BLaER1 (cell line): ENCODE measurements at regions not wholly inside any gene's neighbourhood (a gene's known extent, or its start where the extent isn't known, plus 50 kb on each side); places are given as distances from the start of the nearest gene placed in this dataset.
"Not testable (repeated sequence)": the region's sequence is repeated elsewhere in the genome, so short reads cannot be mapped to it uniquely, and the experiment has no call there.

Source experiments
- H3K27ac ChIP-seq: shearing (Covaris generic); formaldehyde crosslinking; 2 replicates; pipeline ENCODE4 v1.8.1; 2022
- H3K27me3 ChIP-seq: shearing (Covaris generic); formaldehyde crosslinking; 2 replicates; pipeline ENCODE4 v1.8.1; 2022
- H3K36me3 ChIP-seq: shearing (Covaris generic); formaldehyde crosslinking; 2 replicates; pipeline ENCODE4 v1.8.1; 2022
- H3K4me1 ChIP-seq: shearing (Covaris generic); formaldehyde crosslinking; 2 replicates; pipeline ENCODE4 v1.8.1; 2022
- H3K4me2 ChIP-seq: shearing (Covaris generic); formaldehyde crosslinking; 2 replicates; pipeline ENCODE4 v1.8.1; 2022
- H3K4me3 ChIP-seq: shearing (Covaris generic); formaldehyde crosslinking; 2 replicates; pipeline ENCODE4 v1.8.1; 2022
- H3K9ac ChIP-seq: shearing (Covaris generic); formaldehyde crosslinking; 2 replicates; pipeline ENCODE4 v1.8.1; 2022
- H3K9me3 ChIP-seq: shearing (Covaris generic); formaldehyde crosslinking; 2 replicates; pipeline ENCODE4 v1.8.1; 2022
- H4K20me1 ChIP-seq: shearing (Covaris generic); formaldehyde crosslinking; 2 replicates; pipeline ENCODE4 v1.8.1; 2022
- Cebpa-rat ChIP-seq: shearing (Covaris generic); IDR thresholded peaks from 2 replicates; pipeline ENCODE4 v1.8.1; 2022

- no peak overlapping the region for H3K9ac ChIP-seq
Measured at GRCh38 chr7:121537031-121537430, 140.9 kb upstream of the FAM3C start.

GRCh38 chr7:121531175-121532070 is 135.3 kb upstream of the FAM3C start:
- Histone ChIP-seq H3K27ac (no peak overlapping the region), H3K4me1 (peaks cover 32% of the 10 kb centered on the region), H3K4me3 (no peak overlapping the region), H3K4me2 (peak overlapping the region; percentile 70), H3K36me3 (no peaks in the 10 kb centered on the region), H3K9me3 (no peaks in the 10 kb centered on the region), H4K20me1 (no peaks in the 10 kb centered on the region), H3K9ac (no peak overlapping the region), H3K27me3 (no peaks in the 10 kb centered on the region)
- TF ChIP-seq Cebpa-rat: no peak

More at GRCh38 chr7:121537031-121537430, 140.9 kb upstream of the FAM3C start:
- Histone ChIP-seq H3K4me2 (no peak overlapping the region), H3K4me1 (no peaks in the 10 kb centered on the region), H3K36me3 (no peaks in the 10 kb centered on the region), H4K20me1 (no peaks in the 10 kb centered on the region), H3K9me3 (no peaks in the 10 kb centered on the region), H3K27ac (no peak overlapping the region), H3K27me3 (no peaks in the 10 kb centered on the region), H3K4me3 (no peak overlapping the region)
- no peak for TF ChIP-seq Cebpa-rat

GRCh38 chr7:121530227-121531174 is 134.4 kb upstream of the FAM3C start:
- H4K20me1 ChIP-seq: no peaks in the 10 kb centered on the region
- no peaks in the 10 kb centered on the region for H3K27me3 ChIP-seq
- no peaks in the 10 kb centered on the region for H3K9me3 ChIP-seq
- H3K9ac ChIP-seq: no peak overlapping the region
- H3K4me3 ChIP-seq: no peak overlapping the region
- H3K36me3 ChIP-seq: no peaks in the 10 kb centered on the region
- peaks cover 32% of the 10 kb centered on the region for H3K4me1 ChIP-seq
- peak overlapping the region; percentile 70 for H3K4me2 ChIP-seq
- no peak overlapping the region for H3K27ac ChIP-seq
- no peak for TF ChIP-seq Cebpa-rat

DNA sequence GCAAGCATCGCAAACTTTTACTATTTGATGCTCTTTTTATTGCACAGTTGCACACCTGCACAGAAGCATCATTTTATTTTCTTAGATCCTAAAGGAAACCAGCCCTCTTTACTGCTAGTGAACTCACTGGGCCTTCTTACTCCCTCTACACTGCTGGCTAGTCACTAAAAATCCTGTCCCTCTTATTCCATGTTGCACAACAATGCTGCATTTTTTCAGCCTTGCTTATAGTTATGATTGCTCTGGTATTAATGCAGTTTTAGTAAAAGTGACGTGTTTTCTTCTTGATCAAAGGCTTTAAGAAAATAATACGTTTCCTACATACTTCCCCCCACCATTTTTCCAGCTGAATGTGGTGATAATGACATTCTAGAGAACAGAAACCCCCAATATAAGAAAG is 132.9 kb upstream of the FAM3C start:
- Histone ChIP-seq H3K9ac (no peak overlapping the region), H3K4me2 (peak overlapping the region; percentile 70; the same call in 1 of the 2 replicates), H4K20me1 (no peaks in the 10 kb centered on the region), H3K9me3 (no peaks in the 10 kb centered on the region), H3K27ac (no peak overlapping the region), H3K4me1 (peaks cover 32% of the 10 kb centered on the region), H3K4me3 (no peak overlapping the region), H3K27me3 (no peaks in the 10 kb centered on the region), H3K36me3 (no peaks in the 10 kb centered on the region)
- no peak for TF ChIP-seq Cebpa-rat

DNA sequence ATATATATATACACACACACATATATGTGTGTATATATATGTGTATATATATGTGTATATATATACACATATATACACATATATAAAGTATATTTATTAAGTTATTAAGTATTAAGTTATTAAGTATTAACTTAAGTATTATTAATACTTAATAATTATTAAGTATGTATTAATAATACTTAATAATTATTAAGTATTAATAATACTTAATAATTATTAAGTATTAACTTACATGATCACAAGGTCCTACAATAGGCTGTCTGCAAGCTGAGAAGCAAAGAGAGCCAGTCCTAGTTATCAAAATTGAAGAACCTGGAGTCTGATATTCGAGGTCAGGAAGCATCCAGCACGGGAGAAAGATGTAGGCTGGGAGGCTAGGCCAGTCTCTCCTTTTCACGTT is 130.1 kb upstream of the FAM3C start:
- H3K4me3 ChIP-seq, H3K36me3 ChIP-seq, H3K27me3 ChIP-seq, H3K9me3 ChIP-seq, H3K4me2 ChIP-seq, H4K20me1 ChIP-seq, H3K27ac ChIP-seq, H3K9ac ChIP-seq: not testable (repeated sequence)
- H3K4me1 ChIP-seq: peaks cover 26% of the 10 kb centered on the region

GRCh38 chr7:121525155-121525819 is 129.2 kb upstream of the FAM3C start:
- H4K20me1 ChIP-seq: no peaks in the 10 kb centered on the region
- no peak overlapping the region for H3K4me2 ChIP-seq
- no peak overlapping the region for H3K27ac ChIP-seq
- H3K9ac ChIP-seq: no peak overlapping the region
- no peaks in the 10 kb centered on the region for H3K27me3 ChIP-seq
- TF ChIP-seq Cebpa-rat: no peak
- peaks cover 17% of the 10 kb centered on the region for H3K4me1 ChIP-seq
- H3K9me3 ChIP-seq: no peaks in the 10 kb centered on the region
- no peaks in the 10 kb centered on the region for H3K36me3 ChIP-seq
- no peak overlapping the region for H3K4me3 ChIP-seq

DNA sequence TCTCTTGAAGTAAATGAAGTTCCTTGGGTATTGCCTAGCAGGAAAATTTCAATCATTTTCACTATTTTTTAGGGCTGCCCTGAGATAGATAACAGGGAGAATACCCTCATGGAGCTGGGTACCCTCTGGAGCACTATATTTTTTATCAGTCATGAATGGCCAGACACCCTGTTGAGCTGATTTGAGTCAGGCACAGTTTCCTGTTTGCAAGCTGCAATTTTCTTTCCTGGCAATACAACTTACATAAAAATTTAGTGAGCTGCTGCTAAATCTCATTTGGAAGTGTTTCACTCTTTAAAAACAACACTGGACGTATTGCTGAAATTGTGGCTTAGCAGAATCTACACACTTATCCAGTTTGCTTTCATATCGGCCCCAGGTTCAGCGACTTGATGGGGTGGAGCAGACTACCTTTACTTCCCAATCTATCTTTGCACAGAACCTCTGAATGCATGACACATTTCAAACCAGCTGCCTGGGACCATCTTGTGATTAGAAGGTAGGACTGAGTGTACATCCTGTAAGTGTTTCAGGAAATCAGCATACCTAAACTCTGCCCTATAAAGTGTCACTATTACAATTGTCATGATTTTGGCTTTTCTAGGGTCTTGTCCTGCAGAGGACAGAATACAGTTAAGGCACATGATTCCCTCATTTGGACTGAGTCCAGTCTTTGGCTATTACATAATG is 125.7 kb upstream of the FAM3C start:
- H3K4me2 ChIP-seq: no peak overlapping the region
- H3K36me3 ChIP-seq: no peaks in the 10 kb centered on the region
- no peak overlapping the region for H3K4me3 ChIP-seq
- H3K27me3 ChIP-seq: no peaks in the 10 kb centered on the region
- no peaks in the 10 kb centered on the region for H3K9me3 ChIP-seq
- H4K20me1 ChIP-seq: no peaks in the 10 kb centered on the region
- TF ChIP-seq Cebpa-rat: no peak
- H3K4me1 ChIP-seq: no peaks in the 10 kb centered on the region
- H3K27ac ChIP-seq: no peak overlapping the region
- no peak overlapping the region for H3K9ac ChIP-seq

GRCh38 chr7:121520911-121521310 is 124.8 kb upstream of the FAM3C start:
- H3K27me3 ChIP-seq: no peaks in the 10 kb centered on the region
- H4K20me1 ChIP-seq: no peaks in the 10 kb centered on the region
- TF ChIP-seq Cebpa-rat: no peak
- no peak overlapping the region for H3K27ac ChIP-seq
- no peak overlapping the region for H3K4me3 ChIP-seq
- no peak overlapping the region for H3K4me2 ChIP-seq
- no peaks in the 10 kb centered on the region for H3K4me1 ChIP-seq
- H3K36me3 ChIP-seq: no peaks in the 10 kb centered on the region
- no peaks in the 10 kb centered on the region for H3K9me3 ChIP-seq
- no peak overlapping the region for H3K9ac ChIP-seq
